Tibial artery (tissue), 4 donors: ENCODE measurements at regions not wholly inside any gene's neighbourhood (a gene's known extent, or its start where the extent isn't known, plus 50 kb on each side); places are given as distances from the start of the nearest gene placed in this dataset.

Experiments
- DNase-seq, 2 donors: peaks; one replicate each; pipeline ENCODE4 v3.0.0-alpha.2; 2019
- H3K27ac ChIP-seq, 2 donors: fragments of 200-600 bp; sonication (generic) in 1 of 2; 1 replicate in 1 of 2; 2 replicates in 1 of 2; pipeline ENCODE4 v1.5.1; 2018 to 2019; ENCODE audit warnings: mild to moderate bottlenecking in 1 of 2
- H3K27me3 ChIP-seq, 2 donors: fragments of 200-600 bp; sonication (generic) in 1 of 2; one replicate each; pipeline versions ENCODE4 v1.5.1 to v1.6.0; 2016 to 2019
- H3K36me3 ChIP-seq, 3 donors: fragments of 200-600 bp; sonication (generic) in 2 of 3; one replicate each; pipeline ENCODE4 v1.5.1; 2016 to 2019; ENCODE audit warnings: mild to moderate bottlenecking in 2 of 3
- H3K4me1 ChIP-seq, 4 donors: fragments of 200-600 bp; sonication (generic) in 2 of 4; 1 replicate in 3 of 4; 2 replicates in 1 of 4; pipeline ENCODE4 v1.5.1; 2016 to 2019
- H3K4me3 ChIP-seq, 2 donors: fragments of 200-600 bp; sonication (generic) in 1 of 2; 1 replicate in 1 of 2; 2 replicates in 1 of 2; pipeline ENCODE4 v1.5.1; 2018 to 2019; ENCODE audit warnings: mild to moderate bottlenecking in 2 of 2
- H3K9me3 ChIP-seq, 3 donors: fragments of 200-600 bp; sonication (generic) in 1 of 3; one replicate each; pipeline ENCODE4 v1.5.1; 2016 to 2019
- intact Hi-C: fragments of 100-400 bp; cut with DNase I; formaldehyde crosslinking; loops from one replicate; pipeline ENCODE4 v1.15.0; 2023; ENCODE audit warnings: low total_unique reads
- TF ChIP-seq, protein P1 (sequence below), 2 experiments: fragments of 200-600 bp in 1 of 2; fragments of 450-650 bp in 1 of 2; IDR thresholded peaks; one replicate each; pipeline ENCODE4 v1.5.1; 2017 to 2019; ENCODE audit warnings: antibody characterized with exemption in 2 of 2, mild to moderate bottlenecking in 1 of 2, moderate library complexity in 1 of 2

DNA sequence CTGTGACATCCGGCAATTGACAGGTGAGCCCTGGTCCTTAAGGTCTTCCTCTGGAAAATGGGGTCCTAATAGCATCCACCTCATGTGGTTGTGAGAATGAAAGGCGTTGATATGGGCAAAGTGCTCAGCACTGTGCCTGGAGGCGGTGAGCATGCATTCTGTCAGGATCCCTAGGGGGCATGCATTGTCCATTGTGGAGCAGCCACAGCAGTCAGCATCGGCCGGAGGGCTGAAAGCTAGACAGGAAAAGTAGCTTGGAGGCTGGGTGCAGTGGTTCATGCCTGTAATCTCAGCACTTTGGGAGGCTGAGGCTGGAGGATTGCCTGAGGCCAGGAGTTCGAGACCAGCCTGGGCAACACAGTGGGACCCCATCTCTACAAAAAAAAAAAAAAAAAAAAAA lies 122.2 kb downstream of the LHX2 start:
- Histone ChIP-seq H3K9me3 (no peaks in the 10 kb centered on the region), H3K36me3 (no peaks in the 10 kb centered on the region), H3K4me3 (no peak overlapping the region), H3K4me1 (peaks cover 0 to 13% (median 8%) of the 10 kb centered on the region in 4 donors), H3K27me3 (peaks cover 0 to 21% of the 10 kb centered on the region in 2 donors), H3K27ac (no peak overlapping the region)
- TF ChIP-seq, protein P1, sequence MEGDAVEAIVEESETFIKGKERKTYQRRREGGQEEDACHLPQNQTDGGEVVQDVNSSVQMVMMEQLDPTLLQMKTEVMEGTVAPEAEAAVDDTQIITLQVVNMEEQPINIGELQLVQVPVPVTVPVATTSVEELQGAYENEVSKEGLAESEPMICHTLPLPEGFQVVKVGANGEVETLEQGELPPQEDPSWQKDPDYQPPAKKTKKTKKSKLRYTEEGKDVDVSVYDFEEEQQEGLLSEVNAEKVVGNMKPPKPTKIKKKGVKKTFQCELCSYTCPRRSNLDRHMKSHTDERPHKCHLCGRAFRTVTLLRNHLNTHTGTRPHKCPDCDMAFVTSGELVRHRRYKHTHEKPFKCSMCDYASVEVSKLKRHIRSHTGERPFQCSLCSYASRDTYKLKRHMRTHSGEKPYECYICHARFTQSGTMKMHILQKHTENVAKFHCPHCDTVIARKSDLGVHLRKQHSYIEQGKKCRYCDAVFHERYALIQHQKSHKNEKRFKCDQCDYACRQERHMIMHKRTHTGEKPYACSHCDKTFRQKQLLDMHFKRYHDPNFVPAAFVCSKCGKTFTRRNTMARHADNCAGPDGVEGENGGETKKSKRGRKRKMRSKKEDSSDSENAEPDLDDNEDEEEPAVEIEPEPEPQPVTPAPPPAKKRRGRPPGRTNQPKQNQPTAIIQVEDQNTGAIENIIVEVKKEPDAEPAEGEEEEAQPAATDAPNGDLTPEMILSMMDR (IDR thresholded peaks at IDR 0.05), result no peak
- intact Hi-C loops, result loop anchor here (10.0 kb wide), 2 partner anchors 81 to 111 kb away; no protein-coding TSS in a partner anchor
- DNase-seq, result peak; percentile 47 to 73

DNA sequence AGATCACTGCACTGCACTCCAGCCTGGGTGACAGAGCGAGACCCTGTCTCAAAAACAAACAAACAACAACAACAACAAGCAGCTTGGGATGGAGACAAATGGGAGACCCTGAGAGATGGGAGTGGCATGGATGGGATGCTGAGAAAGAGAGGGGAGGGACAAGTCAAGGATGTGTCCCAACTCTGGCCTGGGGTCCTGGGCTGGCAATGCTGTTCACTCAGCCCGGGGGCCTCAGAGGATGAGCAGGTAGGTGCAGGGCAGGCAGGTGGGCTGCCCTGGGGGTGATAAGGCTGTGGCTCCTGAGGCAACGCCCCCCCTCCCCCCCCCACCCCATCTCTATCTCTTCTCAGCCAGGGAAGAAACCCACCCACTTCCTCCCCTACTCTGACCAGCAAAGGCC lies 123.0 kb downstream of the LHX2 start:
- Histone ChIP-seq H3K36me3 (no peaks in the 10 kb centered on the region), H3K4me3 (no peak overlapping the region), H3K27ac (no peak overlapping the region), H3K9me3 (no peaks in the 10 kb centered on the region), H3K4me1 (peaks cover 0 to 13% (median 8%) of the 10 kb centered on the region in 4 donors), H3K27me3 (peaks cover 0 to 21% of the 10 kb centered on the region in 2 donors)
- TF ChIP-seq, protein P1 (IDR thresholded peaks at IDR 0.05), result no peak
- intact Hi-C loops, result loop anchor here (10.0 kb wide), 2 partner anchors 80 to 110 kb away; no protein-coding TSS in a partner anchor
- no peak for DNase-seq

DNA sequence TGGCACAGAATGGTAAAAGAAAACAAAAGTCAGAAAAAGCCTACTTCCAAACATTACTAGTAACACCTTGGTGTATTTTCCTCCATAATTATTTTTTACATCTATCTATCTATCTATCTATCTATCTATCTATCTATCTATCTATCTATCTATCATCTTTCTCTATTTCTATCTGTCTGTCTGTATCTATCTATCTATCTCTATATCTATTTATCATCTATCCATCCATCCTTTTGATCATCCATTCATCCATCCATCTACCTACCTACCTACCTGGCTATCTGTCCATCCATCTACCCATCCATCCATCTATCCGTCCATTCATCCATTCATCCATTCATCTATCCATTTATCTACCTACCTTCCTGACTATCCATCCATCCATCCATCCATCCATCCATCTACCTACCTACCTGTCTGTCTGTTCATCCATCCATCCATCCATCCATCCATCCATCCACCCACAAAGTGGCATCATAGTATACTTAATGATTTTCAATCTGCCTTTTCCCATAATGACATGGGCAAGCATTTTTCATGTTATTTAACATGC lies 121.9 kb upstream of the NEK6 start:
- intact Hi-C loops, result loop anchor here (10.0 kb wide), 2 partner anchors 79 to 109 kb away; no protein-coding TSS in a partner anchor
- no peak for DNase-seq

DNA sequence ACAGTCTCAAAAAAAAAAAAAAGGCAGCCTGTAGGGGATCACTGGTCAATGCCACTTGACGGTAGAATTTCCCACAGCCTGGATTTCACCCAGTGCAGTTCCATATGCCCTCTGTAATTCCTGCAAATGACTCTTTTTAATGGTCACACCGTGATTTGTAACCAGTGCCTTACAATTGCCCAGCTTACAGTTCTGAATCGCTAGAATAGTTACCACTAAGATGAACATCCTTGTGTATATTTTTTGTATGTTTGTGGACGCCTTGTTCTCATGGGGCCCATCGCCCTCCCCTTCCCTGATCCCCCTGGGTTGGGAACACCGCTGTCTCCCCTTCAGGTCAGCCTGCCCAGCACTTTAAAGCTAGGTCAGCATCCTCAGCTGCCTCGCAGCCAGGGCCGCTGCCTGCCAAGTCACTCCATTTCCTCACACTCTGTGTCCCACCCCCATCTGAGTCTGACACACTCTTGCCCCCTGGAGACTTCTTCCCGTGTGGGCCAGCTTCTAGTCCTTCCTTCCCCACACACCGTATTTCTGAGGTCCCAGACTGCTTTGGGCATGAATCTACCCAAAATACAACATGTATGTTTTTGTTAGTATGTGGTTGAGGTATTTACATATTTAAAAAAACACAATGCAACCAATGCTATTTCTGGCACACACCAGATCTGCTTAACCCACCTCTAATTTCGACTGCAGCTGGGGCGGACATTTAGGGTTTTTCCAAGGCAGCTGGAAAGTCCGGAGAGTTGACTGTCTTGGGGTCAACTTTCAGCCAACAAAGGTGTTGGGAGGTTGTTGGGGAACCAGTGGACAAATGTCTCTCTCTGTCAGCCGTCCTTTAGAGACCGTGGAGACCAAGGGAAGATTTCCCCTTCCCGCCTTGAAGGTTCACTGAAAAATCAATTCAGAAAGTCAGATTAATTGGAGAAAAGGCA lies 120.5 kb upstream of the NEK6 start:
- Histone ChIP-seq H3K36me3 (no peaks in the 10 kb centered on the region), H3K27ac (no peak overlapping the region), H3K4me1 (no peaks in the 10 kb centered on the region), H3K4me3 (no peak overlapping the region), H3K27me3 (peaks cover 0 to 21% of the 10 kb centered on the region in 2 donors), H3K9me3 (no peaks in the 10 kb centered on the region)
- intact Hi-C loops, result loop anchor here (10.0 kb wide), 2 partner anchors 78 to 108 kb away; no protein-coding TSS in a partner anchor
- no peak for DNase-seq
- TF ChIP-seq, protein P1 (IDR thresholded peaks at IDR 0.05), result no peak

More for the DNA sequence above, 121.9 kb upstream of the NEK6 start:
- H3K36me3 ChIP-seq, result no peaks in the 10 kb centered on the region
- no peaks in the 10 kb centered on the region for H3K9me3 ChIP-seq
- peaks cover 0 to 3% (median 0%) of the 10 kb centered on the region in 4 donors for H3K4me1 ChIP-seq
- H3K27me3 ChIP-seq, result peaks cover 0 to 21% of the 10 kb centered on the region in 2 donors
- no peak overlapping the region for H3K27ac ChIP-seq
- TF ChIP-seq, protein P1 (IDR thresholded peaks at IDR 0.05), result no peak
- H3K4me3 ChIP-seq, result no peak overlapping the region

DNA sequence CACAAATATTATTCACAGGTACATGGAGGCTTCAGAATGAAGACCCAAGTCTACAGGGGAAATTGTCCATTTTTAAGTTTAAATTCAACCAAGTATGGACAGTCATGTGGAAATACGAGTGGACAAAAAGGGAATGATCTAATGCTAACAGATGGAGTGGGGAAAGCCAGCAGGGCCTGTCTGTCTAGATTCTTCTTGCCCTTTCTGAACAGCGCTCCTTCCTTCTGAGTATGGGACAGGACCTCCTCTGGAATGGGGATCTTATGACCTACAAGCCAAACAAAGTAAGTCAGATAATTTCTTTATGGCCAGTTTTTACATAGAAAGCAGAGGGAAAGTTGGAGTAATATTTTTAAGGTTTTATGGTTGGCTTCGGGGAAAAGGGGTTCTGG lies 119.8 kb upstream of the NEK6 start:
- Histone ChIP-seq H3K27ac (no peak overlapping the region), H3K27me3 (peaks cover 0 to 21% of the 10 kb centered on the region in 2 donors), H3K4me3 (no peak overlapping the region), H3K36me3 (no peaks in the 10 kb centered on the region), H3K4me1 (no peaks in the 10 kb centered on the region), H3K9me3 (no peaks in the 10 kb centered on the region)
- TF ChIP-seq, protein P1 (IDR thresholded peaks at IDR 0.05), result no peak
- no peak for DNase-seq
- intact Hi-C loops, result loop anchor here (10.0 kb wide), 2 partner anchors 77 to 107 kb away; no protein-coding TSS in a partner anchor
